ENCODE measurements at regions not wholly inside any gene's neighbourhood (a gene's known extent, or its start where the extent isn't known, plus 50 kb on each side); places are given as distances from the start of the nearest gene placed in this dataset.

DNA sequence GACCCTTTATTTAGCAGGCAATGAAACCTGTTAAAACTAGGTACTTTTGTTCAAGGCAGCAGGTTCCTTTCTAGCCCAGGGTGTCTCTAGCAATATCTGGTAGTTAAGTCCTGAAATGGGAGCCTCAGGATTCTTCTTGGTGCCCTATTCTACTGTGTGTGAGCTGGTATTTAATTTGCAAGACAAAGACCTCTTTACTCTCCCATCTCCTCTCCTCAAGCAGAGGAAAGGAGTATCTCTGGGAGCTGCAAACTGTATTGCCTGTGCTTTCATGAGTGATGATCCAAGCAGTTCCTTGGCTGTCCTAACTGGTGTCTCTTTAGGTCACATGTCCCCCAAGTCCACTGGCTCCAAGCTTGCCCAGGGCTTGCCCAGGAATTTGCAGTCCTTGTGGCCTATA is 188.2 kb downstream of the SI start:
- TF ChIP-seq EGR1 (IDR thresholded peaks at IDR 0.05; ENCODE audit: low read depth) (no peak), RAD21 (IDR thresholded peaks at IDR 0.05; ENCODE audit: low read depth) (no peak), ELF1 (IDR thresholded peaks at IDR 0.05; ENCODE audit: borderline replicate concordance, low read depth) (no peak), TCF7L2 (IDR thresholded peaks at IDR 0.05; ENCODE audit: borderline replicate concordance, extremely low read depth, insufficient read depth, insufficient read length) (no peak), YY1 (IDR thresholded peaks at IDR 0.05; ENCODE audit: extremely low read depth, insufficient replicate concordance, low read depth, low read length) (no peak), FOSL1 (IDR thresholded peaks at IDR 0.05; ENCODE audit: low read depth) (no peak), POLR2A (IDR thresholded peaks at IDR 0.05; ENCODE audit: borderline replicate concordance, extremely low read depth, insufficient read depth, insufficient read length) (no peak)
- TF ChIP-seq, protein P1, sequence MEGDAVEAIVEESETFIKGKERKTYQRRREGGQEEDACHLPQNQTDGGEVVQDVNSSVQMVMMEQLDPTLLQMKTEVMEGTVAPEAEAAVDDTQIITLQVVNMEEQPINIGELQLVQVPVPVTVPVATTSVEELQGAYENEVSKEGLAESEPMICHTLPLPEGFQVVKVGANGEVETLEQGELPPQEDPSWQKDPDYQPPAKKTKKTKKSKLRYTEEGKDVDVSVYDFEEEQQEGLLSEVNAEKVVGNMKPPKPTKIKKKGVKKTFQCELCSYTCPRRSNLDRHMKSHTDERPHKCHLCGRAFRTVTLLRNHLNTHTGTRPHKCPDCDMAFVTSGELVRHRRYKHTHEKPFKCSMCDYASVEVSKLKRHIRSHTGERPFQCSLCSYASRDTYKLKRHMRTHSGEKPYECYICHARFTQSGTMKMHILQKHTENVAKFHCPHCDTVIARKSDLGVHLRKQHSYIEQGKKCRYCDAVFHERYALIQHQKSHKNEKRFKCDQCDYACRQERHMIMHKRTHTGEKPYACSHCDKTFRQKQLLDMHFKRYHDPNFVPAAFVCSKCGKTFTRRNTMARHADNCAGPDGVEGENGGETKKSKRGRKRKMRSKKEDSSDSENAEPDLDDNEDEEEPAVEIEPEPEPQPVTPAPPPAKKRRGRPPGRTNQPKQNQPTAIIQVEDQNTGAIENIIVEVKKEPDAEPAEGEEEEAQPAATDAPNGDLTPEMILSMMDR (IDR thresholded peaks at IDR 0.05 in 2 of 3, conservative IDR thresholded peaks at IDR 0.05 in 1 of 3; ENCODE audit: borderline replicate concordance in 1 of 3, insufficient read depth in 1 of 3, low read depth in 2 of 3, low read length in 2 of 3) = no peak
- TF ChIP-seq, protein P2, sequence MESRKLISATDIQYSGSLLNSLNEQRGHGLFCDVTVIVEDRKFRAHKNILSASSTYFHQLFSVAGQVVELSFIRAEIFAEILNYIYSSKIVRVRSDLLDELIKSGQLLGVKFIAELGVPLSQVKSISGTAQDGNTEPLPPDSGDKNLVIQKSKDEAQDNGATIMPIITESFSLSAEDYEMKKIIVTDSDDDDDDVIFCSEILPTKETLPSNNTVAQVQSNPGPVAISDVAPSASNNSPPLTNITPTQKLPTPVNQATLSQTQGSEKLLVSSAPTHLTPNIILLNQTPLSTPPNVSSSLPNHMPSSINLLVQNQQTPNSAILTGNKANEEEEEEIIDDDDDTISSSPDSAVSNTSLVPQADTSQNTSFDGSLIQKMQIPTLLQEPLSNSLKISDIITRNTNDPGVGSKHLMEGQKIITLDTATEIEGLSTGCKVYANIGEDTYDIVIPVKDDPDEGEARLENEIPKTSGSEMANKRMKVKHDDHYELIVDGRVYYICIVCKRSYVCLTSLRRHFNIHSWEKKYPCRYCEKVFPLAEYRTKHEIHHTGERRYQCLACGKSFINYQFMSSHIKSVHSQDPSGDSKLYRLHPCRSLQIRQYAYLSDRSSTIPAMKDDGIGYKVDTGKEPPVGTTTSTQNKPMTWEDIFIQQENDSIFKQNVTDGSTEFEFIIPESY (IDR thresholded peaks at IDR 0.05; ENCODE audit: extremely low read depth, insufficient replicate concordance, low read length) = no peak

All from HCT116 (cell line).